ENCODE measurements at regions not wholly inside any gene's neighbourhood (a gene's known extent, or its start where the extent isn't known, plus 50 kb on each side); places are given as distances from the start of the nearest gene placed in this dataset.

- TF ChIP-seq SPI1 (IDR thresholded peaks at IDR 0.05; ENCODE audit: borderline replicate concordance, low read depth) (no peak), GABPA (IDR thresholded peaks at IDR 0.05; ENCODE audit: low read depth) (no peak), POLR2AphosphoS5 (IDR thresholded peaks at IDR 0.05; ENCODE audit: low read depth) (no peak), REST (IDR thresholded peaks at IDR 0.05; ENCODE audit: insufficient replicate concordance, low read depth) (no peak)
- TF ChIP-seq, protein P1, sequence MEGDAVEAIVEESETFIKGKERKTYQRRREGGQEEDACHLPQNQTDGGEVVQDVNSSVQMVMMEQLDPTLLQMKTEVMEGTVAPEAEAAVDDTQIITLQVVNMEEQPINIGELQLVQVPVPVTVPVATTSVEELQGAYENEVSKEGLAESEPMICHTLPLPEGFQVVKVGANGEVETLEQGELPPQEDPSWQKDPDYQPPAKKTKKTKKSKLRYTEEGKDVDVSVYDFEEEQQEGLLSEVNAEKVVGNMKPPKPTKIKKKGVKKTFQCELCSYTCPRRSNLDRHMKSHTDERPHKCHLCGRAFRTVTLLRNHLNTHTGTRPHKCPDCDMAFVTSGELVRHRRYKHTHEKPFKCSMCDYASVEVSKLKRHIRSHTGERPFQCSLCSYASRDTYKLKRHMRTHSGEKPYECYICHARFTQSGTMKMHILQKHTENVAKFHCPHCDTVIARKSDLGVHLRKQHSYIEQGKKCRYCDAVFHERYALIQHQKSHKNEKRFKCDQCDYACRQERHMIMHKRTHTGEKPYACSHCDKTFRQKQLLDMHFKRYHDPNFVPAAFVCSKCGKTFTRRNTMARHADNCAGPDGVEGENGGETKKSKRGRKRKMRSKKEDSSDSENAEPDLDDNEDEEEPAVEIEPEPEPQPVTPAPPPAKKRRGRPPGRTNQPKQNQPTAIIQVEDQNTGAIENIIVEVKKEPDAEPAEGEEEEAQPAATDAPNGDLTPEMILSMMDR (IDR thresholded peaks at IDR 0.05; ENCODE audit: insufficient read depth, low read length), result no peak
- H3K27ac ChIP-seq (replicated peaks), result no peak overlapping the region
- no peak overlapping the region for H3K4me3 ChIP-seq (replicated peaks; ENCODE audit: insufficient read depth, low read length)
- no peaks in the 10 kb centered on the region for H3K27me3 ChIP-seq (ENCODE audit: insufficient read depth, poor library complexity, severe bottlenecking)
- no peak for DNase-seq (ENCODE audit: low read depth in 1 of 2, low spot score in 1 of 2)
Measured at GRCh38 chr2:114076961-114077360, 187.1 kb downstream of the ACTR3 start.

DNA sequence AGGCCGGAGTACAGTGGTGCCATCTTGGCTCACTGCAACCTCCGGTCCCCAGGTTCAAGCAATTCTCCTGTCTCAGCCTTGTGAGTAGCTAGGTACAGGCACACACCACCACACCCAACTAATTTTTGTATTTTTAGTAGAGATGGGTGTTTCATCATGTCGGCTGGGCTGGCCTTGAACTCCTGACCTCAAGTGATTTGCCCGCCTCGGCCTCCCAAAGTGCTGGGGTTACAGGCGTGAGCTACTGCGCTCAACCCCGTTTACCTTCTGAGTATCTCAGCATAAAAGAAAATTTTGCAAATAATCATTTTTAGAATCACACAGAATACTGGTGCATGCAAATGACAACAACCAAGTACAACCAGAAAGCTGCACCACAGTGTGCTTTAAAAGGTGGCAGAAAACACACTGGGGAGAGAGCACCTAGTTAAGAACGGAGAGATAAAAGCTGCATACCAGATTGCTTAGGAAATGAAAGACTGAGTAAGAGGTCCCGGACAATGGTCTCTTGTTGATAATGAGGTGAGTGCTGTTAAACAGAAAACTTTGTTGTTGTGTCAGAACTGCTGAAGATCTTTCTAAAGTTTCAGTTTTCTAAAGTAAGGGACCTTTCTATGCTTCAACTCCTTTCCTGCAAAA is 189.6 kb downstream of the ACTR3 start:
- Histone ChIP-seq H3K4me3 (replicated peaks; ENCODE audit: insufficient read depth, low read length) (no peak overlapping the region), H3K27me3 (ENCODE audit: insufficient read depth, poor library complexity, severe bottlenecking) (no peaks in the 10 kb centered on the region), H3K27ac (replicated peaks) (no peak overlapping the region)
- DNase-seq (ENCODE audit: low read depth in 1 of 2, low spot score in 1 of 2), result no peak
- no peak for TF ChIP-seq REST (IDR thresholded peaks at IDR 0.05; ENCODE audit: insufficient replicate concordance, low read depth)
- TF ChIP-seq POLR2AphosphoS5 (IDR thresholded peaks at IDR 0.05; ENCODE audit: low read depth), result no peak
- TF ChIP-seq SPI1 (IDR thresholded peaks at IDR 0.05; ENCODE audit: borderline replicate concordance, low read depth), result no peak
- TF ChIP-seq, protein P1 (IDR thresholded peaks at IDR 0.05; ENCODE audit: insufficient read depth, low read length), result no peak

GRCh38 chr2:114082731-114083433 is 193.0 kb downstream of the ACTR3 start:
- TF ChIP-seq, protein P1 (IDR thresholded peaks at IDR 0.05; ENCODE audit: insufficient read depth, low read length), result no peak
- no peak for TF ChIP-seq POLR2AphosphoS5 (IDR thresholded peaks at IDR 0.05; ENCODE audit: low read depth)
- no peak for TF ChIP-seq SPI1 (IDR thresholded peaks at IDR 0.05; ENCODE audit: borderline replicate concordance, low read depth)
- no peak for TF ChIP-seq REST (IDR thresholded peaks at IDR 0.05; ENCODE audit: insufficient replicate concordance, low read depth)
- no peak for TF ChIP-seq GABPA (IDR thresholded peaks at IDR 0.05; ENCODE audit: low read depth)
- DNase-seq (ENCODE audit: low read depth in 1 of 2, low spot score in 1 of 2), result no peak
- H3K27ac ChIP-seq (replicated peaks), result no peak overlapping the region
- H3K4me3 ChIP-seq (replicated peaks; ENCODE audit: insufficient read depth, low read length), result no peak overlapping the region
- H3K27me3 ChIP-seq (ENCODE audit: insufficient read depth, poor library complexity, severe bottlenecking), result no peaks in the 10 kb centered on the region
